A549 (cell line): ENCODE measurements at regions not wholly inside any gene's neighbourhood (a gene's known extent, or its start where the extent isn't known, plus 50 kb on each side); places are given as distances from the start of the nearest gene placed in this dataset.

Source experiments
- ATAC-seq, 2 experiments: fragments of 200-7000 bp in 1 of 2; fragments of >200 bp in 1 of 2; cut with Nextera tagmentation in 1 of 2; cut with Tn5 transposase in 1 of 2; 3 replicates each; pipeline versions ENCODE4 v1.8.0 to v1.9.1; 2018 to 2020; ENCODE audit warnings: mild to moderate bottlenecking in 1 of 2, moderate library complexity in 1 of 2
- CTCF ChIA-PET: fragments of 300-600 bp; sonication (Branson Sonifier 250); formaldehyde crosslinking; extraction: SDS; loops from one replicate; lab custom pipeline; 2021; ENCODE audit warnings: antibody characterized with exemption, inconsistent platforms; lab: Yijun Ruan, JAX
- POLR2A ChIA-PET: fragments of 350-600 bp; formaldehyde crosslinking; extraction: SDS; loops from one replicate; lab custom pipeline; 2021; ENCODE audit warnings: antibody characterized with exemption, inconsistent platforms; lab: Yijun Ruan, JAX
- DNase-seq, 2 experiments: peaks; one replicate each; pipeline versions ENCODE4 v3.0.0 to v3.0.0-alpha.2; 2011 to 2016; ENCODE audit warnings: low read depth in 1 of 2, low spot score in 1 of 2
- FAIRE-seq: peaks from 2 replicates; lab custom pipeline; 2011; peaks lifted over from hg19 to GRCh38; lab: Jason Lieb, UNC
- H3K27ac ChIP-seq, 2 experiments: fragments of >200 bp; sonication (Bioruptor Twin); formaldehyde crosslinking; 3 replicates each; pipeline ENCODE4 v1.5.1; 2016 to 2017
- H3K4me1 ChIP-seq: fragments of >200 bp; sonication (Bioruptor Twin); formaldehyde crosslinking; 3 replicates; pipeline ENCODE4 v1.6.1; 2016
- H3K4me2 ChIP-seq: fragments of >200 bp; sonication (Bioruptor Twin); formaldehyde crosslinking; 3 replicates; pipeline ENCODE4 v1.6.1; 2016
- H3K4me3 ChIP-seq: fragments of >200 bp; sonication (Bioruptor Twin); formaldehyde crosslinking; 3 replicates; pipeline ENCODE4 v1.5.1; 2016
- H3K9me3 ChIP-seq: fragments of >200 bp; sonication (Bioruptor Twin); formaldehyde crosslinking; 3 replicates; pipeline ENCODE4 v1.6.1; 2016
- CBX8 ChIP-seq: fragments of 200-600 bp; sonication (generic); IDR thresholded peaks from 2 replicates; pipeline ENCODE4 v1.6.1; 2016
- CHD2 ChIP-seq: fragments of 150-350 bp; IDR thresholded peaks from 2 replicates; pipeline ENCODE4 v1.6.1; 2014; ENCODE audit warnings: low read length; ENCODE audit not compliant: partially characterized antibody
- CHD4 ChIP-seq: fragments of 200-600 bp; sonication (generic); IDR thresholded peaks from 2 replicates; pipeline ENCODE4 v1.6.1; 2016; ENCODE audit warnings: antibody characterized with exemption, mild to moderate bottlenecking, borderline replicate concordance
- EP300 ChIP-seq, 2 experiments: fragments of >200 bp; sonication (Bioruptor Twin); formaldehyde crosslinking; IDR thresholded peaks; 2 replicates in 1 of 2; 3 replicates in 1 of 2; pipeline ENCODE4 v1.6.1; 2016 to 2017
- FOSB ChIP-seq: fragments of 250-450 bp; sonication (Bioruptor Pico); IDR thresholded peaks from 2 replicates; pipeline ENCODE4 v1.5.0; 2020; ENCODE audit warnings: mild to moderate bottlenecking, moderate library complexity
- FOSL2 ChIP-seq, 2 experiments: fragments of 450-650 bp in 1 of 2; fragments of >200 bp in 1 of 2; sonication (Bioruptor Twin) in 1 of 2; formaldehyde crosslinking; IDR thresholded peaks; 2 replicates each; pipeline versions ENCODE4 v1.5.0 to v1.6.1; 2016 to 2020; ENCODE audit warnings: mild to moderate bottlenecking in 1 of 2, moderate library complexity in 1 of 2
- HEYL ChIP-seq: fragments of 250-450 bp; sonication (Bioruptor Pico); IDR thresholded peaks from 2 replicates; pipeline ENCODE4 v1.8.0; 2021; ENCODE audit warnings: mild to moderate bottlenecking, moderate library complexity
- HMGXB4 ChIP-seq: fragments of 250-450 bp; sonication (Bioruptor Pico); IDR thresholded peaks from 2 replicates; pipeline ENCODE4 v1.5.0; 2021; ENCODE audit warnings: mild to moderate bottlenecking, moderate library complexity, borderline replicate concordance
- HOXB13 ChIP-seq: fragments of 250-450 bp; sonication (Bioruptor Pico); IDR thresholded peaks from 2 replicates; pipeline ENCODE4 v1.5.0; 2020; ENCODE audit warnings: low read depth, mild to moderate bottlenecking, moderate library complexity
- KDM5A ChIP-seq: fragments of 200-600 bp; sonication (generic); IDR thresholded peaks from 2 replicates; pipeline ENCODE4 v1.6.1; 2016; ENCODE audit warnings: antibody characterized with exemption, mild to moderate bottlenecking
- MAFK ChIP-seq: fragments of 450-650 bp; IDR thresholded peaks from 2 replicates; pipeline ENCODE4 v1.6.1; 2014; ENCODE audit not compliant: partially characterized antibody
- MAZ ChIP-seq: fragments of 150-350 bp; IDR thresholded peaks from 2 replicates; pipeline ENCODE4 v1.6.1; 2014; ENCODE audit warnings: antibody characterized with exemption, low read depth, low read length, borderline replicate concordance
- NFE2L2 ChIP-seq: fragments of 150-350 bp; conservative IDR thresholded peaks from 2 replicates; pipeline ENCODE4 v1.6.1; 2014; ENCODE audit warnings: low read length
- NPAS2 ChIP-seq: fragments of 250-450 bp; sonication (Bioruptor Pico); IDR thresholded peaks from 2 replicates; pipeline ENCODE4 v1.8.0; 2022; ENCODE audit warnings: mild to moderate bottlenecking, moderate library complexity, borderline replicate concordance
- PHF8 ChIP-seq: fragments of 200-600 bp; sonication (generic); IDR thresholded peaks from 2 replicates; pipeline ENCODE4 v1.6.1; 2016; ENCODE audit warnings: low read depth, mild to moderate bottlenecking, antibody characterized with exemption, moderate library complexity, borderline replicate concordance
- RAD21 ChIP-seq, 2 experiments: fragments of >200 bp in 1 of 2; sonication (Bioruptor Twin) in 1 of 2; formaldehyde crosslinking in 1 of 2; IDR thresholded peaks in 1 of 2; conservative IDR thresholded peaks in 1 of 2; 2 replicates in 1 of 2; 3 replicates in 1 of 2; pipeline ENCODE4 v1.6.1; 2012 to 2018; ENCODE audit warnings: inconsistent platforms in 1 of 2
- RARB ChIP-seq: fragments of 250-450 bp; sonication (Bioruptor Pico); IDR thresholded peaks from 2 replicates; pipeline ENCODE4 v1.8.0; 2021; ENCODE audit warnings: mild to moderate bottlenecking, moderate library complexity
- REST ChIP-seq: fragments of 200-600 bp; sonication (generic); IDR thresholded peaks from 2 replicates; pipeline ENCODE4 v1.6.1; 2016; ENCODE audit warnings: antibody characterized with exemption, mild to moderate bottlenecking, moderate library complexity
- RFX5 ChIP-seq: fragments of 450-650 bp; IDR thresholded peaks from 2 replicates; pipeline ENCODE4 v1.7.1; 2014; ENCODE audit warnings: antibody characterized with exemption, mild to moderate bottlenecking, moderate library complexity
- RNF2 ChIP-seq: fragments of 200-600 bp; sonication (generic); IDR thresholded peaks from 2 replicates; pipeline ENCODE4 v1.6.1; 2016; ENCODE audit warnings: low read depth, mild to moderate bottlenecking, antibody characterized with exemption, moderate library complexity, borderline replicate concordance
- SREBF2 ChIP-seq: fragments of 450-650 bp; IDR thresholded peaks from 2 replicates; pipeline ENCODE4 v1.6.1; 2014; ENCODE audit warnings: mild to moderate bottlenecking, moderate library complexity
- TFCP2L1 ChIP-seq: fragments of 250-450 bp; sonication (Bioruptor Pico); IDR thresholded peaks from 2 replicates; pipeline ENCODE4 v1.5.0; 2021; ENCODE audit warnings: mild to moderate bottlenecking
- USF2 ChIP-seq: fragments of 450-650 bp; IDR thresholded peaks from 2 replicates; pipeline ENCODE4 v1.6.1; 2014; ENCODE audit warnings: antibody characterized with exemption
- ZC3H11A ChIP-seq: fragments of 450-650 bp; IDR thresholded peaks from 2 replicates; pipeline ENCODE4 v1.6.1; 2014; ENCODE audit warnings: antibody characterized with exemption, mild to moderate bottlenecking
- ZNF302 ChIP-seq: fragments of 250-450 bp; sonication (Bioruptor Pico); IDR thresholded peaks from 2 replicates; pipeline ENCODE4 v1.9.0; 2021; ENCODE audit warnings: inconsistent platforms, mild to moderate bottlenecking, moderate library complexity
- ZSCAN20 ChIP-seq: fragments of 250-450 bp; sonication (Bioruptor Pico); IDR thresholded peaks from 2 replicates; pipeline ENCODE4 v1.8.0; 2022; ENCODE audit warnings: mild to moderate bottlenecking, moderate library complexity
- WGBS: methylation state at CpG from one replicate; pipeline ENCODE4 v1.1.6; 2017; ENCODE audit errors: missing lambda C conversion rate; 5-methylcytosine and 5-hydroxymethylcytosine counted together

DNA sequence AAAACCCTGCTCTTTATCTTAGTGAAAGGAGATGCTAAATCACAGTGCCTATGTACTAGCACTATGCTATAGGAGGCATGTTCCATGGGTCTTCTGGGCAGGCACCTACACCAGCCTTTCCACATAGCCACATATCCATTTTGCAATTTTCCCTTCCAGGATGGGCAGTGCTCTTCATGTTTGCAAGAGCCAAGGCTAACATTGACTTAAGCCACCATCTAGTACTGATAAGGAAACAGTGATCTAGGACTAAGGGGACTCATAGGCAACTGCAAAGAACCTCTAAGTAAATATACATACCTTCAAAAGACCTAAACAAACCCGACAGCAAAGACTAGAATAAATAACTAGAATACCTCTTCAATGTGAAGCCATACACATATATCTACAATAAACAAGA is 919.7 kb upstream of the GYPC start:
- no peak overlapping the region for H3K4me3 ChIP-seq
- FAIRE-seq (no peak), ATAC-seq (no peak)
- POLR2A ChIA-PET, result no interaction called here
- TF ChIP-seq RNF2 (no peak), SREBF2 (no peak), NPAS2 (CRISPR knock-in tag) (no peak), MAFK (no peak), ZNF302 (CRISPR knock-in tag) (no peak), MAZ (no peak), CHD2 (no peak), CBX8 (no peak), RFX5 (no peak), ZC3H11A (no peak), CHD4 (no peak), TFCP2L1 (CRISPR knock-in tag) (no peak), USF2 (no peak), NFE2L2 (no peak), HOXB13 (no peak)
- TF ChIP-seq, all 56 proteins: peak for 0
- CTCF ChIA-PET, result no interaction called here
- Histone ChIP-seq H3K9me3 (no peaks in the 10 kb centered on the region), H3K4me2 (no peak overlapping the region), H3K4me1 (no peaks in the 10 kb centered on the region), H3K27ac (no peak overlapping the region)
- 4% methylated on average over 1 of the region's 1 CpG for WGBS
- no peak for DNase-seq

GRCh38 chr2:125745514-125745913 is 910.4 kb upstream of the GYPC start:
- FAIRE-seq (no peak), ATAC-seq (peak in 1 of 2 experiments; percentile 67; a peak in 2 of 6 replicates)
- H3K9me3 ChIP-seq, result no peaks in the 10 kb centered on the region
- no peaks in the 10 kb centered on the region for H3K4me1 ChIP-seq
- no peak overlapping the region for H3K27ac ChIP-seq
- no peak overlapping the region for H3K4me3 ChIP-seq
- TF ChIP-seq RAD21 (conservative IDR thresholded peaks at IDR 0.05 in 1 of 2, IDR thresholded peaks at IDR 0.05 in 1 of 2), result peak in 1 of 2 experiments; percentile 33; a peak in 2 of 5 replicates
- no peak for TF ChIP-seq RFX5
- TF ChIP-seq, all 56 proteins: peak for 1
- H3K4me2 ChIP-seq, result no peak overlapping the region
- DNase-seq, result peak in 1 of 2 experiments; percentile 29
- CTCF ChIA-PET, result no interaction called here
- POLR2A ChIA-PET, result no interaction called here
- 2% methylated on average over 4 of the region's 4 CpGs for WGBS

GRCh38 chr2:125746321-125747164 is 909.4 kb upstream of the GYPC start:
- H3K4me1 ChIP-seq, result no peaks in the 10 kb centered on the region
- WGBS, result 5% methylated on average over 4 of the region's 4 CpGs
- no peak for FAIRE-seq
- no peak overlapping the region for H3K27ac ChIP-seq
- ChIA-PET CTCF (no interaction called here), POLR2A (no interaction called here)
- H3K9me3 ChIP-seq, result no peaks in the 10 kb centered on the region
- no peak for DNase-seq
- ATAC-seq, result no peak
- no peak overlapping the region for H3K4me2 ChIP-seq
- H3K4me3 ChIP-seq, result no peak overlapping the region
- TF ChIP-seq ZC3H11A, result no peak
- no peak for TF ChIP-seq USF2
- TF ChIP-seq REST, result no peak
- TF ChIP-seq NPAS2 (CRISPR knock-in tag), result no peak
- TF ChIP-seq HEYL (CRISPR knock-in tag), result no peak
- TF ChIP-seq HMGXB4 (CRISPR knock-in tag), result no peak
- no peak for TF ChIP-seq FOSB (CRISPR knock-in tag)
- no peak for TF ChIP-seq PHF8
- TF ChIP-seq ZSCAN20 (CRISPR knock-in tag), result no peak
- TF ChIP-seq EP300 (IDR thresholded peaks at IDR 0.05), result no peak
- TF ChIP-seq HOXB13, result no peak
- TF ChIP-seq RARB (CRISPR knock-in tag), result no peak
- TF ChIP-seq KDM5A, result no peak
- no peak for TF ChIP-seq FOSL2 (IDR thresholded peaks at IDR 0.05)
- no peak for TF ChIP-seq FOSL2 (CRISPR knock-in tag; IDR thresholded peaks at IDR 0.05)
